M059J (cell line): ENCODE measurements at regions not wholly inside any gene's neighbourhood (a gene's known extent, or its start where the extent isn't known, plus 50 kb on each side); places are given as distances from the start of the nearest gene placed in this dataset.
"Not testable (repeated sequence)": the region's sequence is repeated elsewhere in the genome, so short reads cannot be mapped to it uniquely, and the experiment has no call there.

Experiments used
- DNase-seq: peaks from one replicate; pipeline ENCODE4 v3.0.0-alpha.2; 2012; ENCODE audit warnings: low read depth

DNA sequence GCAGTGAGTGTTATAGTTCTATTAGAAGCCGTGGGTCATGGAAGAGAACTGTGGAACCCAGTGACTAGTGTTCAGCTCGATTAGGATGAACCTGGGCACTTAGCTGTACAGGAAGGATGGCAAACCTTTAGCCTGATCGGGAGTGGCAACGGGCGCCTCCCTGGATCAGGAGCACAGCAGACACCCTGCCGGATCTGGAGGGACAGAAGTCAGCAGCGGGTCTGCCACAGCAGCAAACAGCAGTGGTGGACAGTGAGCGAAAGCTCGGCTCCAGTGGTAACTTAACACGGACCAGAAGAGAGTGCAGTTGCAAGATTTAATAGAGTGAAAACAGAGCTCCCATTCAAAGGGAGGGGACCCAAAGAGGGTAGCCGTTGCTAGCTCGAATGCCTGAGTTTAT lies 697.6 kb upstream of the SLITRK1 start:
- not testable (repeated sequence) for DNase-seq

DNA sequence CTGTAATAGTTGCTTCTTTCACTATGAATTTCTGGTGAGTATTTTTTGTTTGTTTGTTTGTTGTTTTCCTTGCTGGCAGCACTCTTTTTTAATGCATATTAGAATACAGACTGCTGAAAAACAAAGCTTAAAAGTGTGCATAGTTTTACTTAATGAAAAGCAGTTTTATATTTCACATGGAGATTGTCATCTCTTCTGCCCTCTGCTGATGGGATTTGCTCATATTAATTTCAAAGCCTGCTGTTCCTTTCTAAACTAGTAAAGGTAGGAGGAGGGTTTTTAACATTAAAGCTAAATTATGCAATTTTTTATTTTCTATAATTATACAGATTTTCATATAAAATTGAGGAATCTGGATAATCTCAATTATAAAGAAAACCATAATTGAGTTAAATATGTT lies 692.6 kb upstream of the SLITRK1 start:
- peak; percentile 11 for DNase-seq

DNA sequence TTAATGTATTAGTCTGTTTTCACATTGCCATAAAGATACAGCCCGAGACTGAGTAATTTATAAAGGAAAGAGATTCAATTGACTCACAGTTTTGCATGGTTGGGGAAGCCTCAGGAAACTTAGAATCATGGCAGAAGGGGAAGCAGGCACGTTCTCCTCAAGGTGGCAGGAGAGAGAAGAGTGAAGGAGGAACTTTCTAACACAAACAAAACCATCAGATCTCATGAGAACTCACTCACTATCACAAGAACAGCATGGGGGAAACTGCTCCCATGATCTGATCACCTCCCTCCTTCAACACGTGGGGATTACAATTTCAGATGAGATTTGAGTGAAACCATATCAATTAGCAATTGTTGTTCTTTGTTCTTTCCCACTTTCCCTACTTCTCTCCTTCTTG lies 689.0 kb upstream of the SLITRK1 start:
- DNase-seq, result no peak

DNA sequence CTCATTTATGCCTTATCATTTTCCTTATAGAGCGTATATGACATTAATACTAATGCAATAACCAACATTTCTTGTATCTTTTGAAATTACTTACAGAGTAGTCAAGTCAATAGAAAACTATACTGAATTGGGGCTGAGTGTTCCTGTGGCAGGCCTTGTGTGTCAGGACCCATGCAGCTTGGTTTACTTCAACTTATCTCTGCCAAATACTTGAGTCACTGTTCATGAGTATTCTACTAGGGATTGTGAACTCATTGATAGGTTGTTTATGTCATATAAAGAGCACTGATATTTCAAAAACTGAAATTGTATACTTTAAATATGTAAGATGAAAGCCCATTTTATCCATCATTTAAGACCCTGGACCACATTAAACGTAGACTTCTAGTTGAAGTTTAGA lies 688.6 kb upstream of the SLITRK1 start:
- peak; percentile 2 for DNase-seq

DNA sequence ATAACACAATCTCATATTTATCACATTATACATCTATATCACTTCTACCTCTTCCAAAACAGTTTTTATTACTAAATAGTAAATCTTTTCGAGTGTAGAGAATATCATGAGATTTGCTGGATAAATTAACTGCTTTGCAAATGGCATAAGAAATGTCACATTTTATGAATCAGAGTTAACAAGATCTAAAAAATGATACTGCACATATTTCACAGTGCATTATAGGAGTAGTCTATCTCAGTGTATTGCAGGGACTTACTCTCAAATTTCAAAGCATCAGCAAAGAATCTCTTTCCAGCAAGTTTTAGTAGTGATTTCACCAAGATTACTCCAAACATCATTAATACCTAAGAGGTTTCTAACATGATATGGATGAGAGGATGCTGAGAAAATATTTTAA lies 687.1 kb upstream of the SLITRK1 start:
- DNase-seq, result no peak

DNA sequence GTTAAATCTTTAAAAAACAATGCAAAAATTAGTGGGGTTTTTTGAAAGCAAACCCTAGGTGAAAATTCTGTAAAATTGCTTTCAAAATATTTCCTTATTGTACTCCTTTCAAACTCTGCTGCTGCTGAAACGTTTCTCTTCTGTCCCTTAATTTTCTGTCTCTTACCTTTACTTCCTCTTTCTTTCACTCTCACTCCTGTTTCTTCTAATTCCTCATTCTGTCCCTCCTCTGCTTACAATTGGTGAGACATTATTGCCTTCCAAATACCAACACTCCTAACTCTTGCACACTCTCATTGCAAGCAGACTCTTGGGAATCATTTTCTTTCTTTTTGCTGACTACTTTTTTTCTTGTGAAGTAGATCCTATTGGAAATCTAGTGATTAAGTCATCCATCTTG lies 685.6 kb upstream of the SLITRK1 start:
- no peak for DNase-seq

DNA sequence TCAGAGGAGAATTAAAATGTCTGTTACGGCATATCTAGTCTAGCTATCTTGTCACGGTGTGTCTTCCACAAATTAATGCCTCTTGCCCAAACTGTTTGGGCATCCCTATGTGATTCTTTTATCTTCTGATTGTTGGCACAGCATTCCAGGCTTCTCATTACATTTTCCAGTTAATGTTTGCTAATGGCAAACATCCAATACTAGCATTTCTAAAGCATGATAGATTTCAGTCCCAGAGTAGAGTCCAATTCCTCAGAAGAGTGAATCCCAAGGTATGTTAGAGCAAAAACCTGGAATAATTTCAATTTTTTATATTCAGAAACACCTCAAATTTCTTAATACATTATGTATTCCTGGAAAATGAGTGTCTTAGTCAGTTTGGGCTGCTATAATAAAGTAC lies 684.5 kb upstream of the SLITRK1 start:
- no peak for DNase-seq

DNA sequence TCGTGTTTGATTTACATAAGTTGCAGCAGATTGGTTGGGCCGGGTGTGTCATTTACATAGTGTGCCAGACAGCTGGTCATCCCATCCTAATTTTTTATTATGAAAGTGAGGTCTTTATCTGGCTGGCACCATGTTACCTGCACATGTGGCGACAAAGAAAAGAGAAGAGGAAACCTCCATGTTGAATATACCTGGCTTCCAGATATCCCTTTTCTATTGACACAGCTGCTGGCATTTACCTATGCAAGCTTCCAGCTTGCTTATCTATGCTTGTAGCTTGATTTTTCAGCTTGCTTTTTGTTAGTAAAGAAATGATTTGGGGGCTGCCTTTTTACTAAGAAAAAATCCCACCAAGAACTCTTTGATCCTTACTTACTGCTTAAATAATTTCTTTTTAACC lies 681.3 kb upstream of the SLITRK1 start:
- no peak for DNase-seq

DNA sequence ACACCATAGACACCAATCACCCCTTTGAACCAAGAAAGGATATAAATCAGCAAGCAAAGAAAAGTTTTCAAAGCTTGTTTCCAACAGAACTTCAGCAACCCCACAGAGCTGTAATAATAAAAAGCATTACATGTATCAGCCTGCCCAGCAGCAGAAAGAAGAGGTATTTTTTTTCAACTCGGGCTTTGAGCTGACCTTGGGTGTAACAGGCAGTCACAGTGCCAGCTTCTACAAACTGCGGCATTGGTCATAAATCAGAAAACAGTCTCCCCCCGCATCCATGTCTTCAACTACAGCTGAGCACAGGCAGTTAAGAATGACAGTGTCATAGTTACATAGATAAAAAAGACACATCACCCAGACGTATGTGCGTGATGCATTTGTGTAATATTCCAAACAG lies 671.0 kb upstream of the SLITRK1 start:
- DNase-seq, result no peak

DNA sequence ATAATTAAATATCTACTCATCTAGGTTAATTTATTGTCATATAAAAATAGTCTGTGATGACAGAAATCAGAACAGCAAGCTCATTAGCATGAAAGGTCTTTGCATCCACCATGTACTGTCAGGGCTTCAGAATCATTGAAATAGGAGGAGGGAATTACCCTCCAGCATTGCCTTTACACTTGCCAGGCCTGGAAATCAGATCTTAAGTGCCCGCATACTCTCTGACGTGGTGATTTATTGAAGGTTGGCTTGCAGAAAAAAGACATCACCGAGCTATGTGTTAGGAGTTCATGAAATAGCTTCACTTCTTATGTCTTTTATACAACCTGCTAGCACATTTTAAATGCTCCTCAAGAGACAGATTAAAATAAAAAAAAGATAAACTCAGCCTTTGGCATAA lies 661.7 kb upstream of the SLITRK1 start:
- no peak for DNase-seq

DNA sequence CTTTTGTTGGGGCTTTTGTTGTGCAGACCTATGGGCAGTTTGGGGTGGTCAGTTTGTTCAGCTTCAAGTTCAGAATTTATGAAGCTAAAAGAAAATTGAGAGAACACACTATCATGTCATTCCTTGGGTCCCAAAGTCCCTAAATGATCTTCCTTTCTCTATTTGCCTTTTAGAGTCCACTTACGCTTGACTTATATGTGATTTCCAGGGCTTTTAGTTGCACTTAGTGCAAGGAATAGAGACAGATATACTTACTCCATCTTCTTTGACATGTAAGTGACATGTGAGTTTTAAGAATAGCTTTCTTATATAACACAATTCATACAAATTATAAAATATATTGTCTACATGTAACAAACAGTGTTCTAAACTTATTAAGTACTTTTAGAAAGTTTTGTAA lies 660.1 kb upstream of the SLITRK1 start:
- DNase-seq, result no peak

DNA sequence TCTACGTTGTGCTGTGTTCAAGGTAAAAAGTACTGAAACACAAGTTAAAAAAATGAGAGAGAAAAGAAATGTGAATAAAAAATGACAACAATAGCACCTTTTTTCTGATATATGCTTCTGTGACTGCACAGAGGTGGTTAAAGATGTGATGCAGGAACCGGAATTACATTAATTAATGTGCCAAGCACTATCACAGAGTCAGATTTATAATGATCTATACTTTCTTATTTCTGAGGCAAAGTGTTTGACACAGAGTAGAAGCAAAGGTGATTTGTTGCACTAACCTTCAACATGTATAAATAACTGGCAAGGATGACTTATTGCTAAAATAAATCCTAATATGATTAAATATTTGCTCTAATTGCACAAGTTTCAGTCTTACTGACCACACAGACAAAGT lies 654.6 kb upstream of the SLITRK1 start:
- no peak for DNase-seq

DNA sequence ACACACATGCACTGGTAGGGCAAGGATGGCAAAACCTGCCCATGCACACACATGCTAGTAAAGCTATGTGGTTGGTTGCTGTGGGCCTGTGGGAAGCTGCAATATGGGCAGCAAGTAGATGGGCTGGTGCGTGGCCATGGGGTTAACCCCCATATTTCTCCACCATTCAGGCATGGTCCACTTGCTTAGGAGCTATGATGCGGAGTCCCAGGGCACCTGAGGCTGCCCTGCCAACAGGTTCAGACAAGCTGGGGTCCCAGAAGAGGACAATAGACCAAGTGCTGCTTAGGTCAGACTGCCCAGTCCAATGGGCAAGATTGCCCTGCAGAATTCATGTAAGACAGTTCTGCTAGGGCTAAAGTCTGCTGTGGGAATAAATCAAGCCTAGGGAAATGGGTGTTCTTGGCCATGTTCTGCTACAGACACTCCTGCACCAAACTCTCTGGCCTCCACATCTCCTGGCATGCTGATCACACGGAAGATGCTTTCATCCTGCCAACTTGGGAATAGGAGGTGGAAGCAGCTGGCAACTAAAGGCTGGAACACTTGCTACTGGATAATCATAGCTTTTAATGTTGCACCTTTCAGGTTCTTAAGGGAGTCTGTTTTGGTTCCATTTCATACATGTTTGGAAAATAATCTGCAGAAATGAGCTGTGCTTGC lies 646.3 kb upstream of the SLITRK1 start:
- DNase-seq, result no peak

DNA sequence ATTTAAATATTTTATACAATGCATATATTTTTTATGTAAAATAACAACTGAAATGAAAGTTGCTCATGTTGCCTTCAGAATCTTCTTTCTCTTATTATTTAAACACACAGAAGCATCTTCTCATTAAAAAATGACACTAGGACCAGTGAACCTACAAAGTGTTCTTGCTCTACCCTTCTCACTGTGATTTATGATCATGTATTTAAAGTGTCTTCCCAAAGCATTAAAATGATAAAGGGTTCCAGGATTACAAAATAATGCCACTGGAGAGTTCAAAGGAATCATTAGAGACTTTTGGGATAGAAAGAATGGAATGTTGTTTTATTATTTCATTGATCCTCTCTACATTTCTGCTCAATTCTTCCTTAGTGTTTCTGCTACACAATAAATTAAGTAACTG lies 643.6 kb upstream of the SLITRK1 start:
- DNase-seq, result no peak

DNA sequence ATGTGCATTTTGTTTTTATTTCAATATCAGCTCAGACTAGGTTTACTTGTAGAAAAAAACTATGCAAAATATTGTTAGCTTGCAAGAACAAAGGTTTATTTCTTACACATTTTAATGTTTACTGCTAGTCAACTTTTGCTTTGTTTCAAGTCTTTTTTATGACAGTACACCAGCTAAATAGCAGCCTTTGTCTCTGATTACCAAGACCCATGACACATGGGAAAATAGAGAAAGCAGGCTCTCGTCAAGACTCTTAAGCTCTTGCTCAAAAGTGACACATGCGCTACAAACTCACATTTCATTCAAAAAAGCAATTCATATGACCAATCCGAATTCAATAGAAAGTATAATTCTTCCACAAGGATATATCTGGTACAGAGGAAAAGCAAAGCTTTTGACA lies 642.3 kb upstream of the SLITRK1 start:
- no peak for DNase-seq

DNA sequence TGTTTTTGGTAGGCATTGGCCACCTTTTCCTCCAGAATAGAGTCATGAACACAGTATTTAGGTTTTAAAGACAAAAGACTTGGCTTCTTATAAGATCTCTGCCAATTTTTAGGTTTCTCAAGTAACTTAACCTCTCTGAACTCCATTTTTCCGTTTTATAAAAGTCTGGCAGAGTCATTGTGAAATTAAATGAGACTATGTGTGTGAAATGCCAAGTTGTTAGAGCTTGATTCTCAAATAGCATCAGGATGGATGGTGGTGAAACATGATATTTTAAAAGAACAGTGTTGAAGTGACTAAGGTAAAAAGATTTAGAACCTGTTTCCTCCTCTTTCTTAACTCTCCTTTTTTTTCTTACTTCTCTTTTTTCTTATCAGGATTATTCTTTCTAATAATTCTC lies 617.7 kb upstream of the SLITRK1 start:
- no peak for DNase-seq

DNA sequence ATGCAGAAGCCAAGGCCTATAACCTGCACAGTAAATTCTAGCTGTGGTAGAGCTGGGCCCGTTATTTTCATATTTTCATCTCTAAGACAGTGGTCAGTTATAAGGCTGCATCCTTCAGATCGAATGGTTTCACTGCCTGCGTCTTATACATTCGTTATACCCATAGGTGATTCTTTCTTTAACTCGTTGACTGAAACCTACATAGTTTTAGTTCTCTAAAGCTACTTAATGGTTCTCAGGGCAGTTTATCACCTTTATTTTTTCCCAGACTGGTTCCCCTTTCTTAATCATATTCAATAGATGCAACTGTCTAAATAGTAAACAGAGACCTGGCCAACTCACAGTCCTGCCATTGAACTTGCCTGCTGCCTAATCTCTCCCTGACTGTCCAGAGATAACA lies 615.3 kb upstream of the SLITRK1 start:
- no peak for DNase-seq

DNA sequence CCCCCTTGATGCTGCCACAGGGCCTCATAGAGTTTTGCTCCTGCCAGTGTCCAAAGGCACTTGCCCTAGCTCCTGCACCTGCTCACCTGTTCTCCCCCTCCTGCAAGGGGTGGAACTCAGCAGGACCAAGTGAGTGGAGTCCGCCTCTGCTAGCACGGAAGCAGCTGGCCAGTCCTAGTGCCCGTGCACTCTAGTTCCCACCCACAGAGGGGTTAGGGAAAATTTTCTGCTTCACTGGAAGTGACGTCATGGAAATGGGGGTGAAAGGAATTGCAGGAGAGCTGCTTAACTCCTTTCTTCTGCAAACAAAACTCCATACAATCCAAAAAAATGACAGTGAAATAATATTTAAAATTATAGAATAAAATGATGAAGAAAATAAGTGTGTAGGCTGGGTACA lies 609.7 kb upstream of the SLITRK1 start:
- no peak for DNase-seq

DNA sequence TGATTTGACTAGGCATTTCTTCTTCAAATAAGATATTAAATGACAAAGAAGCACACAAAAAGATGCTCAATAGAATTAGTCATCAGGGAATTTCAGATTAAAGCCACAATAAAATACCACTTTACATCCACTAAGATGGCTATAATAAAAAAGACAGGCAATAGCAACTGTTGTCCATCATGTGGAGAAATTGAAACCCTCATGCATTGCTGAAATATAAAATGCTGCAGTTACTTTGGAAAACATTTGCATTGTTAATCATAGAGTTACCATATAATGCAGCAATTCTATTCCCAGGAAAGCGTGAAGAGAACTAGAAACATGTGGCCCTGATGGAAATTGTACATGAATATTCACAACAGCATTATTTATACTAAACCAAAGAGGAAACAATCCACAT lies 605.5 kb upstream of the SLITRK1 start:
- no peak for DNase-seq

DNA sequence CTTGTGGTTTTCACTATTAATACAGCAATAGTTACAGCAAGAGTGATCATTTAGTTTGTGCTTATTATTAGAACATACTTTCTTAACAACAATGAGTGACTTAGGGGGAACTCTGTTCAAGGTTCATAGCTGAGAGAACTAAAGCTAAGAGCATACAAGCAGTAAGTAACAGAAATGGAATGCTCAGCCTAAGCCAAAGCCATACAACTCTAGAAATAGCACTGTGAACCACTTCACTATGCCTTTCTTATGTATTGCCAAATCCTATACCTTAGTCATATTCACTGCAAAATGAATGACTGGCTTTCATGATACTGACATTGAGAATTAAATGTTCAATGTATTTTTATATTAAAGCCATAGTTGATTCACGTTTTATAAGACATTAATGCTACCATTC lies 599.7 kb upstream of the SLITRK1 start:
- DNase-seq, result peak; percentile 2

DNA sequence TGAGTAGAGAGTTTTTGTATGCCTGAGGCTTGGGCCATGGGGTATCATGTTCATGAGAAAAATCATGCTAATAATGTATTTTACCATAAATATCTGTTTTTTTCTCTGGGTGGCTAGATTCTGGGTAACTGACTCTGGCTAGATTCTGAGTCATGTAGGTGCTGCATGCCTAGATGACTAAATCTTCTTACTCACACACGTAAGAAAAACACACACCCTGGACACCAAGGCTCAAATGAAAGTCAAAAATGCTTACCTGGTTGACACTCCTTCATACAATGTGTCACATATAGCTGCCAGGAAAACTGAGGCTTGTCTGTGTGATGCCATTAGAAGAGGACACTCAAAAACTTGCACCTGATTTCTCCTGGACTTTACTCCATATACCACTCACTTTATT lies 597.4 kb upstream of the SLITRK1 start:
- DNase-seq, result peak; percentile 32

DNA sequence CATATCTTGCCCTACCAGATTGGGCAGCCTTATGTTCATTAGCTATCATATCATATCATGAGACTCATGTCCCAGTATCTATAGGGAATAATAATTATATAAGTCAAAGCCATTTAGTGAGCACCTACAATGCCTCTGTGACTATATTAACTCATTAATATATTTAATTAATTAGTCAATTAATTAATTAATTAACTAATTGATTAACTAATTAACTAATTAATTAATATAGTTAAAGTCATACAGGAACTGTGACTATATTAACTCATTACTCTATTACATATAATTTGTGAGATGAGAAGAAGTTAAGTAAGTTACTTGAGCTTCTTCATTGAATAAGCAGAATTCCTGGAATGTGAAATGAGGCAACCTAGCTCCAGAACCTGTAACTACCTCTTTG lies 588.3 kb upstream of the SLITRK1 start:
- no peak for DNase-seq

DNA sequence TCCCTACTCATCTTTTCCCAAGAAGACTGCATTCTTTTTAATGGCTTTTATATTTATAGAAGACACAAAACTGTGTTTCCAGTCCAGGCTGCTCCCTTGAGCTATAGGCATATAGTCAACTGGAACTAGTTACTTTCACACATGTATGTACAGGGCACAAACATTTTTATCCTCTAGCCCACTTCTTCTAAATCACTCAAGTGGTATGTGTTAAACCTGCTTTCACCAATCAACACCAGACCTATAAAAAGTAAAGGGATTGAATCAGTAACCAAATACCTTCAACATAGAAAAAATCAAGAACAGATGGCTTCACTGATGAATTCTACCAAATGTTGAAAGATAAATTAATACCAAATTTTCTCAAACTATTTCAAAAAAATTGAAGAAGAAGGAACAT lies 584.2 kb upstream of the SLITRK1 start:
- DNase-seq, result no peak

DNA sequence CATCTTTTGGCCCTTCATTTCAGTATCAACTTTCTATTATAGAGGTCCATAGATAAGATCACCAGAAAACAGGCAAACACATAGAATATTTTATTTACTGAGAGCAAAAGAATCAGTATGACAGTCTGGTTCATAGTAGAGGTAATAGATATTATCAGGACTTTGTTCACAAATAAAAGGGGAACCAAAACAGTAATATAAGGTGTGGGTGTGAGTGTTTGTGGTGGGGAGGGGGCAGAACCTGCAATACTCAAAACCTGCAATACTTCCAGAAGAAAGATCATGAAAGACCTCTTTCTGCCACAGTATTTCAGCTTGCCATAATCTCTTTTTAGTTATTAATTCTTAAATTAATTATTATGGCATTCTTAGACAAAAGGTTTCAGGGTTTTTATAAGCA lies 578.7 kb upstream of the SLITRK1 start:
- DNase-seq, result no peak
